ENCODE measurements at regions not wholly inside any gene's neighbourhood (a gene's known extent, or its start where the extent isn't known, plus 50 kb on each side); places are given as distances from the start of the nearest gene placed in this dataset.

GRCh38 chr11:91771961-91772360 is 452.7 kb upstream of the FAT3 start:
- TF ChIP-seq CTCF (IDR thresholded peaks at IDR 0.05) = no peak
- TF ChIP-seq POLR2A (IDR thresholded peaks at IDR 0.05) = no peak
